Brain pericyte (primary cell): ENCODE measurements at regions not wholly inside any gene's neighbourhood (a gene's known extent, or its start where the extent isn't known, plus 50 kb on each side); places are given as distances from the start of the nearest gene placed in this dataset.
A peak's percentile ranks its signal among the peaks of the same experiment; 100 is the strongest.
"Not testable (repeated sequence)": the region's sequence is repeated elsewhere in the genome, so short reads cannot be mapped to it uniquely, and the experiment has no call there.

ENCODE experiments used
- DNase-seq: peaks from one replicate; pipeline ENCODE4 v3.0.0-alpha.2; 2012; ENCODE audit warnings: low read depth, low spot score

DNA sequence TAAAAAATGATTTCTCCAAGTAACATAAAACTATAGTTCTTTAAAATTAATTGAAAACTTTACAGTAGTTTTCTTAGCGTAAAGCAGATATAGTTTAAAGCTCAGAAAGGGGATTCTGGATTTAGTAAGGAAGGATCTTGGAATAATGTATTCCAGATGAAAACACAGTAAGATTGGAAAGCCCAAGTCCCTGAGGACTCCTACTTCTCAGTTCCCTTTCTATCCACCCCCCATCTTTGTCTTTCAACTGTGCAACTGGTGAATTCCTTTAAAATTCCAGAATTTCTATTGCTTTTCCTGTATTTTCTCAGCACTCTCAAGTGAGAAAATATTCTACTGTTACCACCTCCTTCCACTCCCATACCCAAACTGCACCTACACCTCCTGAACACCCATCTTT lies 184.5 kb upstream of the FBN2 start:
- DNase-seq: no peak

DNA sequence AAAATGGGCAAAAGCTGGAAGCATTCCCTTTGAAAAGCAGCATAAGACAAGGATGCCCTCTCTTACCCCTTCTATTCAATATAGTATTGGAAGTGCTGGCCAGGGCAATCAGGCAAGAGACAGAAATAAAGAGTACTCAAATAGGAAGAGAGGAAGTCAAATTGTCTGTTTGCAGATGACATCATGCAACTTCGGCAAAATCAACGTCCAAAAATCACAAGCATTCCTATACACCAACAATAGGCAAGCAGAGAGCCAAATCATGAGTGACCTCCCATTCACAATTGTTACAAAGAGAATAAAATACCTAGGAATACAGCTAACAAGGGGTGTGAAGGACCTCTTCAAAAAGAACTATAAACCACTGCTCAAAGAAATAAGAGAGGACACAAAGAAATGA lies 192.0 kb upstream of the FBN2 start:
- DNase-seq: not testable (repeated sequence)

DNA sequence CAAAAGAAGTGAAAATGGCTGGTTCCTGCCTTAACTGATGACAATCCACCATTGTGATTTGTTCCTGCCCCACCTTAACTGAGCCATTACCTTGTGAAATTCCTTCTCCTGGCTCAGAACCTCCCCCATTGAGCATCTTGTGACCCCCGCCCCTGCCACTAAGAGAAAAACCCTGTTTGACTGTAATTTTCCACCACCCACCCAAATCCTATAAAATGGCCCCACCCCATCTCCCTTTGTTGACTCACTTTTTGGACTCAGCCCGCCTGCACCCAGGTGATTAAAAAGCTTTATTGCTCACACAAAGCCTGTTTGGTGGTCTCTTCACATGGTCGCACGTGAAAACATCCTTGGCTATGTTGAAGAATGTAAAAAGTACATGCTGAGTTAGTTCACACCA lies 197.6 kb upstream of the FBN2 start:
- not testable (repeated sequence) for DNase-seq

DNA sequence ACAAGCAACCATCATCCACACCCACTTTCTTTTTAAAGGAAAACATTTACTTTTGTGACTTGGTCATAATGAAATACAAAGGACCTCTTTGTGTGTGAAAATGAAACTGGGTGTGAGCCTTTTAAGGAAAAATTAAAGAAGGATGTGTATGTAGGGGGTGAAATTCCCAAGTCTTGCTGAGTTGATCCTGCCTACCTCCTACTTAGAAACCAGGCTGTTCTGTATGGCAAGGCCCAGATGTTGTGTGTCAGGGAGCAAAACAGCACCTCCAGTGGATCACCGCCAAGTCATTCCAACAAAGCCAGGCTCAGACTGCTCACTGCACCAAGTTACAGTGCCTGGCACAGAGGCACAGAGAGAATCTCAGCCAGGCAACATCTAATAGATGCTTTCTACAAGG lies 198.5 kb upstream of the FBN2 start:
- no peak for DNase-seq

DNA sequence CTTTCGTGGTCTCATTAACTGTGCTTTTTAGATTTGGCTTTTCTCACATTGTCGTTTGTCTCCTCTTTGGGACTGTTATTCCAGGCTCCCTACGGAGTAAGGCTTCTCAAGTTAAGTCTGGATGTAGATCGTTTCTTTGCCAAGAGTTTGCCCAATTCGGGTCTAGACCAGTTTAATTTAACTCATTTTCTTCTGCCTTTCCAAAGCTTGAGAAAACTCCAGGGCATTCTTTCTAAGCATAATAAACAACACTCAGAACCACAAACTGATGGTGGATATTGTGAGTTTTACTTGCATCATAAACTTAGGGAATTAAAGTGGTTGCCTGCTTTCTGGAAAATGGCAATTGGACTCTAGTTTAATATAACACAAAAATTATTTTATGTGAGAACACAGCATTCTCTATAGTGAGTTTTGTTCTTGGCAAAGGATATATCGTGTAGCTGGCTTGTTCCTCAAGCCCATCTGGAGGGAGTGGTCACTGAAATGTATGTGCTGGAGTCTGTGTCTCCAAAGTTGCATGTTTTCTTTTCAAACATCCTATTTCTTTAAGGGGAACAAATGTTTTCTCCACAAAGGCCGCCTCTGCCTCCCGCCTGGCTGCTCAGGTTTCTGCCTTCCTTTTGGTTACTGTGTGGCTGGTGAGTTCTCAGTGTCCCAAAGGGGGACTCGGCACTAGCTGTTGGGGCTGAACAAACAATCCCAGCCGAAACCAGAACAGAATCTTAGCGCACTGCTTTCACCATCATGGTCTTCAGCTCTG lies 211.3 kb upstream of the FBN2 start:
- DNase-seq: peak; percentile 39

DNA sequence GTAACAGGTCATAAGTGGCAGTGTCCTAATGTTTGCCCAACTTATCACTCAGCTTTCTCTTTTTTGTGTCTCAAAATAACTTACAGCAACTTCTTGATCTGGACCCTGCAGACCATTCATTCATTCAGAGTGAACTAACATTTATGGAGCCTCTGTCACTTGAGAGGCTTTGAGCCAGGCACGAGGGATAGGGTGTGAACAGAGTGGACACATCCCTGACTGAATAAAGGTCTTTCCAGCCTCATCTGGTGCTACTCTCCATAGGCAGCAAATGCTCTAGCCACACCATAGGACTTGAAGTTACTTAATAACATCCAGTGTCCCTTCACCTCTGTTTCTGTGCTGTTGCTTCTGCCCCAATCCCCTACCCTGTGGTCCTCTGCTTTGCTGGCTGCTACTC lies 212.1 kb upstream of the FBN2 start:
- DNase-seq: no peak

DNA sequence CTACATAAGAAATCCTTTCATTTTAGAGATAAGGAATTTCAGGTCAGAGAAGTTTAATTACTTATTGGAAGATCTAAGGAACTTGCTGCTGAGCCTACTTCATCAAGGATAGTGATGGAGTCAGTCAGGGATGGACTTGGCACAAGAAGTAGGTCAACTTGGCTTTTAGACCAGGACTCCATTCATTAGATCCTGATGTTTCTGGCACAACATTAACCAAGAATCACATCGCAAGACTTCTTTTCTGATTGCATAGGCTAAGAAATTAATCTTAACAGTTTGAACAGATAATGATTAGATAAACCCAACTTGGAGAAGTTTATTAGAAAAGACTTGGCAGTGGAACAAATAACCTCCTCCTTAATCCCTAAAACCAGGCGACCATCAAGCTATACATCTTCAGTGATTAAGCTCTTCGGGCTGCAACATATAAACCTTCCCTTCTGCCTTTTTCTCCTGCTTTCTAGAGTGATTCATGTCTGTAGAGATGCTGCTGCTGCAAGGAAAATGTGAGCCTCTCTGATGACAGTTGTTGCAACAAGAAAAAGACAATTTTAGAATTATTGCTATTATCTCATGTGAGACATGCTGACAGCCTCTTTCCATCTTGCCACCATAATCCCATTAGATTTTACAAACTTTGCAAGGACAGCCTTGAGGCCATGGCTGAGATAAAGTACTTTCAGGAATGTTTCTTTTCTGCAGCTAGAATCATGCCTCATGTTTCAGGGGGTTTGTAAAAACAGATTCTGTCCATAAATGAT lies 207.9 kb upstream of the SLC27A6 start:
- no peak for DNase-seq

DNA sequence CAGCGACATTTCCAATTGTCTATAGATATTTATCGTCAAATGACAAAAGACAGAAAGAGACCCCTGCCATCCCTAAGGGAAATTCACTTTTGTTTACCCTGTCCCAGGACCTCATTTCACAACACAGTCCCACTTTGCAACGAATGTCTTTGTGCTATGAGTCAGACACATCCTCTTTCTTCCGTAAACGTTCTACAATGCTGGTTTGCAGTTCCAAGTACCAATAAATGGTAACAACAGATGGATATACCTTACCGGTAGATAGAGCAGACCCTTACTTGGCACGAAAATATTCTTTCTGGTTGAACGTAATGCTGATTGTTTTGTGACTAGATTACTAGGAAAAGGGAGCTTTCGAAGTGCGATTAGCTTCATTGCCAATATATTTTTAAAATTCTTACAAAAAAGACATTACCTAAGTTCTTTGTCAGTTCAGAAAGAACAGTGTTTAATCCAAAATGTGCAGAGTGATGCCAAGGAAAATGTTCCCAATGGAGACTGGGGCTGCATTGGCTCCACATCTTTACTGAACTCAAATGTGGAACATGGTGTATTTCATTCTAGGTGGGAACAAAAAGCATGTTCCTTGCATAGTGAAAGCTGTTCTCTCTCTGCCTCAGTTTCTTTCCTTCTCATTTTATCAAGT lies 202.5 kb upstream of the SLC27A6 start:
- no peak for DNase-seq

DNA sequence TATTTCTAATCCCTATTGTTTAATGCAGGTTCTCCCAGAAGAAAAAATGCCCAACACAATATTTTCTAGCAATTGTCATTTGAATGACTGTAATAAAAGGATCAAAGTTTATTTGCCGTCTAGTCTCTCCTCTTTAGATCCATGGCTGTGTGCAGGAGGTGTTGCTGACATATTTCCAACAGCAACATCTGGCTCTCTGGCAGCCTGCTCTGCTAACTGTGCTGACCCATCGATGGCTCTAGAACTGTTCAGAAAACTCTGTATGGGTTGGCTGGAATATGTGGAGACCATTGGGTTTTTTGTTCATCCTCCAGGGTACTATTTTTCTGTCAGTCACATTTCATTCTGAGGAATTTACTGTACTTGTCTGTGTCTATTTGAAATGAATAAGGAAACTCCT lies 202.0 kb upstream of the SLC27A6 start:
- no peak for DNase-seq

DNA sequence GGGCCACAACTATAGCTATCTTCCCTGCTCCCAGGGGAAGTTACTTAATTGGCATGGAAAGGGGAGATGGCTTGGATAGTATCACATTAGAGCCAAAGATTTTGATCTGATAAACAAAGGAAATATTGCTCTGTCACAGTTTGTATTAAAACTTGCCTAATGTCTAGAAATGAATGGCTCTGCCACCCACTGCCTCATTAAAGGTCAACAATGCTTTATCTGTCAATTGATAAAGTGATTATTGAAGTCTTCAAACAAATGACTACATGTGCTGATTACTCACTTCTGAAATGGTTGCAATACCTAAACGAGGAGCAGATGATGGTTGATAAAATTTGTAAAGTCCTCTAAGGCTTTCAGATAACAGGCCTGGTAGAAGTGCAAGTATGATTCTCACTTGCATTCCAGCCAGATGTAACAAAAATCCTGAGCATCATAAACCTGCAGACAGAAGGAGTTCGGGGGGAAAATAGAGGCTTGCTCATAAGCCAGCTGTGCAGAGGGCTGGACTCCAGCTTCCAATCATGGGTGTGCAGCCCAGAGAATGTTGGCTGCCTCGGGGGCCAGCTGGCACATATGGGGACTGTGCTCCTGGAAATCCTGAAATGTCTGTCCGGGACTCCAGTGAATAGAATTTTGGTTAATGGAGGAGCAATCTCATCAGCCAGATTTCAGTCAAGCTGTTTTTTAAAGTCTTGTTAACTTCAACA lies 200.5 kb upstream of the SLC27A6 start:
- no peak for DNase-seq

DNA sequence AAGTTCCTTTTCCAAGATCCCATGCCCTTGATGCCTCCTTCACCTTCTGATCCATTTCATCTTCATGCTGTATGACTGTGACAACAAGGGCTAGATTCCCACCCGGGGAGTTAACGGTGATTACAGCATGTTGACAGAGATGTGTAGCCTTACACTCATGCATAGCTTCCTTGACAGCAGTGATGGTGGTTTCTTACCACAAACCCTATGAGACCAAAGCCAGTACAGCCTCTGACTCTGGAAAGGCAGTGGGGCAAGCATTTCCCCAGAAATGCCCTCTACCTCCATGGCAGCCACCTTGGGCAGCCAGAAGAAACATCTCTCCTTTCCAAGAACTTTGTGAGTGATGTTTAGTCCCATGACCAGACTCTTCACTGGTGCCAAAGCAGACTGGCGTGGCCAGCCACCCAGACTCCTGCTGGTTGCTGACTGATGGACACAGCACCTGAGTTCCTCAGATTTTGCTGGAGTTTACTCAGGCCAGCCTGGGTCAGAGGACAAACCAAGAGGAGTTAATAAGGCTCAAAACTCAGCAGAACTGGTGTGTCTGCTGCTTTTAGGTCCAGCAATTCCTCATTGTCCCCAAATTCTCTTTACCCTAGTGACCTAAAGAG lies 199.7 kb upstream of the SLC27A6 start:
- no peak for DNase-seq

DNA sequence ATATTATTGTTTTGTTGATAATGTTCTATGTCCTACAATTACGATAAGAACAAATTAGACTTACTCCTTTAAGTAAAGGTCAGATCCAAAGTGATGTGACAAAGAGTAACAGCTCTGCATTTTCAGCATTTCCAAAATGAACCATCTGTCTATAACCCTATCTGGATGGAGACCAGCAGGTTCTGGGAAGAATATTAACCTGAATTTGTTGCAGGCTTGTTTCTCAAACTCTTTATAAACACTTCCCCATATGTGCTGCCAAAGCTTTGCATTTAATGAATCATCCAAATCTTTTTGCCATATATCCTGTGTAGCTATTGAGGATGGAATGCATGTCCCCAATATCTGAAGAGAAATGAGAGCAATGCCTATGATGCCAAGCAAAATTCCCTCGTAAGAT lies 198.9 kb upstream of the SLC27A6 start:
- no peak for DNase-seq

DNA sequence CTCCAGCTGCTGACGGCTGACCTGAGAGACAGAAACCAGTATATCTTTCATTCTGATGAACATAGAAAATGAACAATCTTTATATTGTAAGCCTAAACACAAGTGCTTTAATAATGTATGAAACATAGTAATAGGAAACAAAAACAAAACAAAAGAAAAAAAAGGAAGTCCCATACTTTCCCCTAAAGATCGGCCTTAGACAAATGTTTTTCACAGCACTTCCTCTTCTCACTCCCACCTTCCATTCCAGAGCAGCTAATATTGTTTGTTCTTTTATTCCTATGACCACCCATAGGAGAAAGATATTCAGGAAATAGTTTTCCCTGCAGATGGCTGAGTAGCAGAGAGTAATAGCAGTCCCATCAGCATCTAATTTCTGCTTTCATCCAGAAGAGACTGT lies 194.4 kb upstream of the SLC27A6 start:
- DNase-seq: no peak

DNA sequence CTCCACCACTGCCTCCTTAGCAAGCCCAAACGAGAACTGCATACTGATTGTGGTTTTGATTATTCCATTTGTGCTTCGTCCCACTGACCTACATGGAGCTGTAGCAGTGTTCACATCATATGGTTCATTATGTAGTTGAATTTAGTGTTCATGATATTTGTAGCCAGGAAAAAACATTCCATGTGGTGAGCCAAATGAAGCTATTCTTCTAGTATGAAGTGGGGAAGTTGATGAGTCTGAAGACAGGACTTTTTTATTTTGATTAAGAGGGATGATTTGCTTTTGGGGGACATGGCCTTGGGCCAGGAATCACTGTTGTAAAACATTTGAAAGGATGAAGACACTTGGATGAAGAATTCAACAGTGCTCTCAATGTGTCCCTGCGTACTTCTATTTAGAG lies 192.9 kb upstream of the SLC27A6 start:
- DNase-seq: no peak

DNA sequence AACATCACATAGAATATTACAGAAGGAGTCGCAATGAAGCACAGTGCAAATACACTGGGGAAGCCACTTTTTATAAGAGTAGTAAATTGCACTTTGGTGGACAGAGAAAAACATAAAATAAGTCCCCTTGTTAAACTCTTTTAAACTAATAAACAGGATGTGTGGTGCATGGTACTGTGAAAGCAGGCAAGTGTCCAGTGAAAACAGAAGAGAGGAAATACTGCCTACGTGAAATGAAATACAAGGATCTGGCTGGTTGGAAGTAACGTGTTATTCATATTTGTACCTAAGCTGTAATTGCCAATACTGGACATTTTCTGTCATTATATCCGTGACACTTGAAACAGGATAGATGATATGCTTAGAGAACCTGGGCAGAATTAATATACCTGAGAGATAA lies 191.9 kb upstream of the SLC27A6 start:
- DNase-seq: peak; percentile 24

DNA sequence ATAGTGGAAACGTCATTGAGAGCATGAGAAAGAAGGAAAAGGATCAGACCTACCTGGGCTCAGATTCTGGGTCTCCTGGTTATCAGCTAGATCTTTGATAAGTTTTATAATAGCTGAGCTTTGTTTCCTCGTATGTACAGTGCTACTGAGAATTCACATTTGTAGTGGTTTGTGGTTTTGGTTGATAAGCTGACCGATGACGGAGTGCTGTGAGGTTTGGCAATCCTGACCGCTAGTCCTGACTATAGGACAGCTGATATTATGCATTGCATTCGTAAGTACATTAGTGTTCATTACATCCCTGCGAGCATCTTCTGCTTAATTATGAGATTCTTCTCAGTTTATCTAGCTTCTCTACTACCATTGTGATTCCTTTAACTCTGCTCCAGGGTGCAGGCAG lies 190.7 kb upstream of the SLC27A6 start:
- DNase-seq: no peak

DNA sequence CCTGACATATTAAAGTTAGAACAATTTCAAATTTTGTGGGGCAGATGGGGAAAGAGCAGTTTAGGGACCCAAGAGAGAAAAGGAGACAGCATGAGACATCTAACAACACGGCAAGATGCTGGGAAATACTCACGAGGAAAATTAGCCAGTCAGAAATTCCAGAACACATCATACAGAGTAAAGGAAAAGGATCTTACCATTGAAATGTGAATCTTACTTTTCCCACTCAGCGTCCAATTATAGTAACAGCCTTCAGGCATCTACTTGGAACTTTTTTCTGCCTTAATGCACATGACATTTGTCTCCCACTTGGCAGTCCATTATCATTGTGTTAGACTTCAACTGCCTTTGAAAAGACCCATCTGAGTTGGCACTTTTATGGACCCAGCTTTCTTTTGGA lies 189.7 kb upstream of the SLC27A6 start:
- no peak for DNase-seq

DNA sequence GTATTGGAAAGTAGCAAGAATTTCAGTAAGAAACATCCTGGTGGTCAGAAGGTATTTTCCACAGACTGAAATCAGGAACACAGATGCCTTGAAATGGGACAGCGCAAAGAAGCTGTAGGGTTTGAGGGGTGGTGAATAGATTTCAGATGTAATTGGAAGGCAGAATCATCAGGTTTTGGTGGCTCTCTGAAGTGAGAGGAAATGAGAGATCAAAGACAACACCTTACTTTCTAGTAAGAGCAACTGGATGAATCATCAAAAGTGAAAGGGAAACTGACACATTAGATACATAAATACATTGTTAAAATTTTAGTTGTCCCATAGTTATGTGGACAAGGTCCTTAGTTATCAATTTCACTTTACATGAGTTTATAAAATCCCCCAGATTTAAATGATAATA lies 188.2 kb upstream of the SLC27A6 start:
- no peak for DNase-seq

DNA sequence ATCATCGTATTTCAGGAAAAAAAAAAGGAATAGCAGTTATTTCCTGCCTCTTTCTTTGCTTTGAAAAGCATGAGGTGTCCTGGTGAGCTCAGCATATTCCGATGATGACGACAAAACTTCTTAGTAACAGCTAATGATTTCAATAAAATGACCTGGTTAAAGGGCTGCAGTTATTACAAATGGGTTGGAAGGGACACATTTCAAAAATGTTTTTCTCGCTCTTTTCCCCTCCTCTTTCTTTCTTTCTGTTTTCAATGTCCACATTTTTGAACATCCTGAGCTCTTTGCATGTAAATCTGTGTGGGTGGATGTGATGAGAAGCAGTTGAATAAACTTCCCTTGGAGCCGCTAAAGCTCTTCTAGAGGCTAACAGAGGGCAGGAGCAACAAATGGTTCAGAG lies 186.8 kb upstream of the SLC27A6 start:
- DNase-seq: peak; percentile 22

DNA sequence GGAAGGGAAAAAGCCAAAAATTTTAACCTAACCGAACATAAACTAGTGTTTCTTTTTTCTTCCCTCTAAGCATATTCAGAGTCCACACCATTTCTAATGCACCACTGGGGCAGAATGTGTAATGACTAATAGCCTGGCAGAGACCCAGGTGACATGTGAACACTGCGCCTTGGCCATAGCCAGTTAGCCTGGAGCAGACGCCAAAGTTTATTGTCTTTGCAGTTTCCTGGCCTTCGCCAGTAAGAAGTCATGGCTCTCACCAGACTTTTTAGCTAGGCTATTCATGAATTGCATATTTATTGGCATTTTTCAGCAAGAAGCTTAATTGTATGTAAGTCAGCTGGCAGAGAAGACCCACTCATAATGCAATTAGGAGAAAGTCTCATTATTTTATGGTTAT lies 182.8 kb upstream of the SLC27A6 start:
- DNase-seq: peak; percentile 57

DNA sequence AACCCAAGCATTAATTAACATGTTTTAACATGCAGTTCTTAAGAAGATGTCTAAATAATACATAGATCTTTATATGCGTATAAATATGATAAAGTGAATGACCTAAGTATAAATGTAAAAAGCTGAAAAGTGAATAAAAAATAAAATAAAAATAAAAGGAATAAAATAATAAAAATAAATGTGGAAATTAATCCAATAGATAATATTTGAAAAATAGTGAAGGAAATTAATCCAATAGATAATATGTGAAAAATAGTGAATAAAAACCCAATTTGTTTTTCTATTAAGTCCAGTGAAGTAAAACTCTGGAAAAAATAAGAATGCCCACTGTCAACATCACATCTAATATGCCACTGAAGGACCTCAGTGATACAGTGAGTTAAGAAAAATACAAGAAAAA lies 180.6 kb upstream of the SLC27A6 start:
- no peak for DNase-seq

DNA sequence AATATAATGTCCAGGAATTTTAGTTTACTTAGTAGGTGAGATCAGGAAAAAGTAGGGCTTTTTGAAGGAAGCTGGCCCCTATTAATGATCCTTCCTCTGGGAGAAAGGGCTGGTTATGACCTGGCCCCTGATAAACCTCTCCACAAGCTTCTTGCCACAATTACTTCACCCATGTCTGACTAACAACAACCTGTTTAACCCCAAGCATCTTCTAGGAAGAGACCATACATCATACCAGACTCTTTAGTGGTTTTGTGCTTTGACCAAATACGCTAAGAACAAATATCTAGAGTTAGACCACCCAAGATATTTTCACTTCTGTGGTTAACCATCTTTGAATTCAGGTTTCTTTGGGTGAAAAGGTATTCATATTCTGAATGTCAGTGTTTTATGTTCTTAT lies 174.0 kb upstream of the SLC27A6 start:
- DNase-seq: no peak
